HEK293T (cell line): ENCODE measurements at regions not wholly inside any gene's neighbourhood (a gene's known extent, or its start where the extent isn't known, plus 50 kb on each side); places are given as distances from the start of the nearest gene placed in this dataset.

Experiments used
- CTCF ChIA-PET: fragments of 350-600 bp; formaldehyde crosslinking; extraction: SDS; loops from one replicate; lab custom pipeline; 2021; ENCODE audit warnings: antibody characterized with exemption, inconsistent platforms; lab: Yijun Ruan, JAX
- POLR2A ChIA-PET: fragments of 350-600 bp; formaldehyde crosslinking; extraction: SDS; loops from one replicate; lab custom pipeline; 2020; ENCODE audit warnings: antibody characterized with exemption, inconsistent platforms; lab: Yijun Ruan, JAX
- DNase-seq: peaks from one replicate; pipeline ENCODE4 v3.0.0; 2012; ENCODE audit warnings: mixed read lengths; ENCODE audit errors: extremely low spot score
- ARNT ChIP-seq: fragments of 450-650 bp; IDR thresholded peaks from 2 replicates; pipeline ENCODE4 v1.6.1; 2017; ENCODE audit warnings: mild to moderate bottlenecking
- BHLHE40 ChIP-seq: fragments of 450-650 bp; IDR thresholded peaks from 2 replicates; pipeline ENCODE4 v1.6.1; 2016; ENCODE audit warnings: mild to moderate bottlenecking, moderate library complexity, borderline replicate concordance
- CTBP1 ChIP-seq: fragments of 450-650 bp; IDR thresholded peaks from 2 replicates; pipeline ENCODE4 v1.6.1; 2016; ENCODE audit warnings: borderline replicate concordance
- ELF4 ChIP-seq: fragments of 450-650 bp; IDR thresholded peaks from 2 replicates; pipeline ENCODE4 v1.6.1; 2017; ENCODE audit warnings: antibody characterized with exemption
- FOXA1 ChIP-seq: fragments of 450-650 bp; IDR thresholded peaks from 2 replicates; pipeline ENCODE4 v1.6.1; 2016; ENCODE audit warnings: mild to moderate bottlenecking
- FOXK2 ChIP-seq: fragments of 450-650 bp; IDR thresholded peaks from 2 replicates; pipeline ENCODE4 v1.6.1; 2016; ENCODE audit warnings: mild to moderate bottlenecking
- FOXM1 ChIP-seq: fragments of 450-650 bp; IDR thresholded peaks from 2 replicates; pipeline ENCODE4 v1.6.1; 2017; ENCODE audit warnings: mild to moderate bottlenecking, borderline replicate concordance
- HDGF ChIP-seq: fragments of 450-650 bp; IDR thresholded peaks from 2 replicates; pipeline ENCODE4 v1.6.1; 2017; ENCODE audit warnings: antibody characterized with exemption, borderline replicate concordance
- L3MBTL2 ChIP-seq: fragments of 450-650 bp; conservative IDR thresholded peaks from 2 replicates; pipeline ENCODE4 v1.6.1; 2016; ENCODE audit warnings: mild to moderate bottlenecking
- LEF1 ChIP-seq: fragments of 450-650 bp; IDR thresholded peaks from 2 replicates; pipeline ENCODE4 v1.6.1; 2017; ENCODE audit warnings: mild to moderate bottlenecking, borderline replicate concordance
- NFRKB ChIP-seq: fragments of 450-650 bp; IDR thresholded peaks from 2 replicates; pipeline ENCODE4 v1.6.1; 2016; ENCODE audit warnings: mild to moderate bottlenecking, moderate library complexity
- PKNOX1 ChIP-seq: fragments of 450-650 bp; IDR thresholded peaks from 2 replicates; pipeline ENCODE4 v1.6.1; 2016
- SP1 ChIP-seq: fragments of 450-650 bp; IDR thresholded peaks from 2 replicates; pipeline ENCODE4 v1.6.1; 2017
- SUZ12 ChIP-seq: fragments of 450-650 bp; IDR thresholded peaks from 2 replicates; pipeline ENCODE4 v1.6.1; 2016; ENCODE audit warnings: mild to moderate bottlenecking
- TARDBP ChIP-seq: fragments of 450-650 bp; IDR thresholded peaks from 2 replicates; pipeline ENCODE4 v1.6.1; 2016
- ZNF384 ChIP-seq: fragments of 450-650 bp; IDR thresholded peaks from 2 replicates; pipeline ENCODE4 v1.6.1; 2016

DNA sequence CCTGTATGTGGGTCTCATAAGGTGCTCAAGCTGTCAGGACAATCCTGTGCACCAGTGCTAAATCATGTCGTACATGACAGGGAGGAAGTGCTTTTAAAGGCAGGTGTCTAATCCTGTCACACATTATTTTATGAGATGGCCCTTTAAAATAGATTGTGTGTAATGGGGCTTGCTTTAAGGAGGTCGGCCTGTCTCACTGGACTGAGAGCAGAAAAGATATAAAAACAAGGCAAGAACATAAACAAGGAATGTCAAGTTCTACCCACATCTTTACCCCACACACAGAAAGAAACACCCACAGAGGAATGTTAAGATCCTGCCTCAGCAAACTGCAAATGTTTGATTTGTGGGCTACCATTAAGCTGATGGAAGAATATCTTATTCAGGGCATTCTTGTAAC, 279.0 kb downstream of the FOXA2 start:
- POLR2A ChIA-PET: no interaction called here
- no peak for TF ChIP-seq L3MBTL2
- no peak for TF ChIP-seq FOXA1
- TF ChIP-seq FOXM1: no peak
- no peak for TF ChIP-seq ELF4
- no peak for TF ChIP-seq ZNF384
- TF ChIP-seq HDGF: no peak
- TF ChIP-seq CTBP1: no peak
- TF ChIP-seq LEF1: no peak
- no peak for TF ChIP-seq SUZ12
- TF ChIP-seq TARDBP: no peak
- no peak for TF ChIP-seq ARNT
- TF ChIP-seq BHLHE40: no peak
- no peak for TF ChIP-seq NFRKB
- CTCF ChIA-PET: interaction anchor here (0.7 kb wide), 1 partner anchor 643 kb away, joined by 3 read pairs; no protein-coding TSS in a partner anchor
- DNase-seq: no peak

DNA sequence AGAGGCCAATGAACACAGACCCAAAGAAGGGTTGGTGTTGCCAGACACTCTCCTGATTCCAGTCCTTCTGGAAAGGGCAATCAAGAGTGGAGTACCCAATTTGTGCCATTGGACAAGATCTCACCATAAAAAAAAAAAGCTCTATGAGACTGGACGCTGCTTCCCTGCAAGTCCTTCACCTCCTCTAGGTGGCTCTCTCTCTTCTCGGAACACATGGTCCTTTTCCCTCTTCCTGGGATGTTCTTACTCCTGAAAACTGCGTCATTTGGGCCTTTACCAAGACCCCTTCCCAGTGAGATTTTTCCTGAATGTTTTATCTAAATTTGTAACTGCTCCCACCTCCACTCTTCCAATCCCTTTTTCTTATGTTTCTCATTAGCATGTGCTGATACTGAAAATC, 280.8 kb downstream of the FOXA2 start:
- peak; percentile 26 for DNase-seq
- POLR2A ChIA-PET: no interaction called here
- TF ChIP-seq SUZ12 (no peak), L3MBTL2 (peak; percentile 72), LEF1 (no peak), PKNOX1 (no peak)
- CTCF ChIA-PET: no interaction called here

GRCh38 chr20:22302039-22302438, 282.3 kb downstream of the FOXA2 start:
- TF ChIP-seq FOXM1 (no peak), SUZ12 (no peak), HDGF (no peak), PKNOX1 (no peak), ZNF384 (no peak), FOXA1 (no peak), BHLHE40 (no peak), NFRKB (no peak), SP1 (no peak), L3MBTL2 (no peak)
- CTCF ChIA-PET: no interaction called here
- POLR2A ChIA-PET: no interaction called here
- DNase-seq: no peak

DNA sequence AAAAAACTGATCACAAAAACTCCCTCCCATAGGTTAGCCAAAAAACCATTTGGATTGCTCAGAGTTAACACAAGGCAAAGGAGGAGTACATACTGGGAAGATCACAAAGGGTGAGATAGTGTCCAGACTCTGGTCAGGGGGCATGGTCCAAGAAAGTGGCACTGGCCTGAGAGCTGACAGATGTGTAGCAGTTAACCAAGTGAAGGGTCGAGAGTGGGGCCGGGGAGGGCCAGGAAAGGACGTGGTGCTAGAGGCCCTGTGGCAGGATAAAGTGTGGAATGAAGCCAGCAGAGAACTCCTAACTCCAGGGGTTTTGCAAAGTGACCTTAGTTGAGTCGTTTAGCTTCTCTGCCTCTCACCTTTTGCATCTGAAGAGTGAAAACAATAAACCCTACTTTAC, 290.5 kb downstream of the FOXA2 start:
- no peak for TF ChIP-seq LEF1
- no peak for TF ChIP-seq ZNF384
- TF ChIP-seq L3MBTL2: no peak
- no peak for TF ChIP-seq FOXA1
- TF ChIP-seq ARNT: no peak
- TF ChIP-seq FOXM1: no peak
- TF ChIP-seq PKNOX1: no peak
- no peak for TF ChIP-seq HDGF
- no peak for TF ChIP-seq SUZ12
- no peak for TF ChIP-seq NFRKB
- TF ChIP-seq TARDBP: no peak
- ChIA-PET CTCF (no interaction called here), POLR2A (no interaction called here)
- DNase-seq: no peak

DNA sequence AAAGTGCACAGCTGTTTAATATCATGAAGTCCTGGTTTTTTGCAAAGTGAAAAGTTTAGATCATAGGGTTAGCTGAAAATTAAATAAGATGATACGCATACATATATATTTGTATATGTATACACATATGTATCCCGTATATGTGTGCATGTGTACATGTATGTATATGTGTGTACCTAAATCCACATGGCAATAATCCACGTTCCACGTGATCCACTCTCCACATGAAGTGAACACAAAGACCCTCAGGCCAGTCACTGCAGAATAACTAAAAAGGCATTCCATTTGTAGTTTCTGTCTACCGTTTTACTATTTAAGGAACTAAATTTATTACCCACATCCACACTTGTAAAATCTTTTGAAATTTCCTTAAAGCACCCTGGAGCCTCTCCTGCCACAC, 294.9 kb downstream of the FOXA2 start:
- POLR2A ChIA-PET: no interaction called here
- CTCF ChIA-PET: no interaction called here
- no peak for DNase-seq
- TF ChIP-seq ELF4: no peak
- no peak for TF ChIP-seq HDGF
- no peak for TF ChIP-seq LEF1
- no peak for TF ChIP-seq FOXM1
- no peak for TF ChIP-seq FOXK2
- no peak for TF ChIP-seq PKNOX1
- no peak for TF ChIP-seq SP1
- TF ChIP-seq CTBP1: no peak
- TF ChIP-seq TARDBP: no peak
- TF ChIP-seq ZNF384: no peak
- TF ChIP-seq SUZ12: no peak
- TF ChIP-seq L3MBTL2: no peak
- TF ChIP-seq NFRKB: no peak
- no peak for TF ChIP-seq FOXA1
- no peak for TF ChIP-seq BHLHE40
- no peak for TF ChIP-seq ARNT

DNA sequence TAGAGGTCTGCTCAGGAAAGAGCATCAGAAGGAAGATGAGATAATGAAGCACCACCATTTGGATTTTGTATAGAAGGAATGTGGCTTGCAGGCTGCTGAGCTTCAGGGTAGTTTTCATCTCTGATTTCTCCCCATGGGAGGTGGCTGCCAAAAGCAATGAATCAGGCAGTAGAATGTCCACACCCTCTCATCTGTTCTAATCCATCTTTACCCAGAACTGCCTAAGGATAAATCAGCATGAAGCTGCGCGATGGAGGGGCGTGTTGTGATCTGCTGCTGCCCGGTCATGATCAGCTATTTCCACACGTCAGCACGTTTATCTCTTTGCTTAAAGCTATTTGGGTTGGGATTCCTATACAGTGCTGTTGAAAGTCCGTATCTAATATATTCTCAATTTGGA, 295.4 kb downstream of the FOXA2 start:
- DNase-seq: no peak
- TF ChIP-seq CTBP1 (no peak), BHLHE40 (no peak), ZNF384 (no peak), FOXA1 (no peak), PKNOX1 (no peak), FOXM1 (no peak), ARNT (no peak), L3MBTL2 (no peak), FOXK2 (no peak), SUZ12 (no peak), ELF4 (no peak), TARDBP (no peak)
- POLR2A ChIA-PET: no interaction called here
- CTCF ChIA-PET: no interaction called here
